ENCODE measurements at regions not wholly inside any gene's neighbourhood (a gene's known extent, or its start where the extent isn't known, plus 50 kb on each side); places are given as distances from the start of the nearest gene placed in this dataset.

DNA sequence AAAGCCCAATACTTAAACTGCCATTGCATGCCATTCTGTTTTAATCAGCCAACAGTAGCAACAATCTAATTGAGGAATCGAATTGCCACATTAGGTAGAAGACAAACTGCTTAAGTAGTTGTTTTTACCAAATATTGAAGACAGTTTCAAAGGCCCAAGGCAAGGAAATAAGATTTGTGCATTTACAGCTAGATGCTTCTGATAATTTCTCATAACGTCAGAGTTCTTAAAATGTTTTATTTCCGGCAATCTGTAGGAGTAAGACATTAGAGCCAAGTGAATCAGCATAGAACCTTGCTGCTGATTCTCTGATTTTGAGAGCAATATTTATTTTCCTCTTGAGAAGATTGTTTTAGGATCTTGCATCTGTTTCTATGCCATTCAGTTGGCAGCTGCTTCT, 174.3 kb downstream of the RBM43 start:
- TF ChIP-seq, protein P1, sequence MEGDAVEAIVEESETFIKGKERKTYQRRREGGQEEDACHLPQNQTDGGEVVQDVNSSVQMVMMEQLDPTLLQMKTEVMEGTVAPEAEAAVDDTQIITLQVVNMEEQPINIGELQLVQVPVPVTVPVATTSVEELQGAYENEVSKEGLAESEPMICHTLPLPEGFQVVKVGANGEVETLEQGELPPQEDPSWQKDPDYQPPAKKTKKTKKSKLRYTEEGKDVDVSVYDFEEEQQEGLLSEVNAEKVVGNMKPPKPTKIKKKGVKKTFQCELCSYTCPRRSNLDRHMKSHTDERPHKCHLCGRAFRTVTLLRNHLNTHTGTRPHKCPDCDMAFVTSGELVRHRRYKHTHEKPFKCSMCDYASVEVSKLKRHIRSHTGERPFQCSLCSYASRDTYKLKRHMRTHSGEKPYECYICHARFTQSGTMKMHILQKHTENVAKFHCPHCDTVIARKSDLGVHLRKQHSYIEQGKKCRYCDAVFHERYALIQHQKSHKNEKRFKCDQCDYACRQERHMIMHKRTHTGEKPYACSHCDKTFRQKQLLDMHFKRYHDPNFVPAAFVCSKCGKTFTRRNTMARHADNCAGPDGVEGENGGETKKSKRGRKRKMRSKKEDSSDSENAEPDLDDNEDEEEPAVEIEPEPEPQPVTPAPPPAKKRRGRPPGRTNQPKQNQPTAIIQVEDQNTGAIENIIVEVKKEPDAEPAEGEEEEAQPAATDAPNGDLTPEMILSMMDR (IDR thresholded peaks at IDR 0.05), result no peak
- TF ChIP-seq PRRX2 (CRISPR knock-in tag; IDR thresholded peaks at IDR 0.05) (no peak), EMX1 (CRISPR knock-in tag; IDR thresholded peaks at IDR 0.05) (no peak), MAX (CRISPR knock-in tag; IDR thresholded peaks at IDR 0.05) (no peak), GRHL2 (CRISPR knock-in tag; IDR thresholded peaks at IDR 0.05; ENCODE audit: insufficient replicate concordance, severe bottlenecking) (no peak)

Measured in WTC11 (cell line).